ENCODE measurements at regions not wholly inside any gene's neighbourhood (a gene's known extent, or its start where the extent isn't known, plus 50 kb on each side); places are given as distances from the start of the nearest gene placed in this dataset.

- H3K4me3 ChIP-seq (ENCODE audit: low read depth, low read length) = no peak overlapping the region
- peak; percentile 30 for DNase-seq (ENCODE audit: low read depth)
- TF ChIP-seq CTCF (IDR thresholded peaks at IDR 0.05; ENCODE audit: low read depth, low read length, missing control alignments) = no peak
Observed at GRCh38 chr3:113153499-113154107, 57.8 kb upstream of the BOC start.

GRCh38 chr3:113156816-113157333 lies 54.5 kb upstream of the BOC start:
- DNase-seq (ENCODE audit: low read depth) = no peak
- H3K4me3 ChIP-seq (ENCODE audit: low read depth, low read length) = no peak overlapping the region
- no peak for TF ChIP-seq CTCF (IDR thresholded peaks at IDR 0.05; ENCODE audit: low read depth, low read length, missing control alignments)

- DNase-seq (ENCODE audit: low read depth) = no peak
- no peak for TF ChIP-seq CTCF (IDR thresholded peaks at IDR 0.05; ENCODE audit: low read depth, low read length, missing control alignments)
- H3K4me3 ChIP-seq (ENCODE audit: low read depth, low read length) = no peak overlapping the region
Observed at GRCh38 chr3:113157408-113158030, 53.8 kb upstream of the BOC start.

GRCh38 chr3:113158171-113158570 lies 53.2 kb upstream of the BOC start:
- no peak for DNase-seq (ENCODE audit: low read depth)
- no peak for TF ChIP-seq CTCF (IDR thresholded peaks at IDR 0.05; ENCODE audit: low read depth, low read length, missing control alignments)
- no peak overlapping the region for H3K4me3 ChIP-seq (ENCODE audit: low read depth, low read length)

All from GM12864 (cell line).